ENCODE measurements at regions not wholly inside any gene's neighbourhood (a gene's known extent, or its start where the extent isn't known, plus 50 kb on each side); places are given as distances from the start of the nearest gene placed in this dataset.

DNA sequence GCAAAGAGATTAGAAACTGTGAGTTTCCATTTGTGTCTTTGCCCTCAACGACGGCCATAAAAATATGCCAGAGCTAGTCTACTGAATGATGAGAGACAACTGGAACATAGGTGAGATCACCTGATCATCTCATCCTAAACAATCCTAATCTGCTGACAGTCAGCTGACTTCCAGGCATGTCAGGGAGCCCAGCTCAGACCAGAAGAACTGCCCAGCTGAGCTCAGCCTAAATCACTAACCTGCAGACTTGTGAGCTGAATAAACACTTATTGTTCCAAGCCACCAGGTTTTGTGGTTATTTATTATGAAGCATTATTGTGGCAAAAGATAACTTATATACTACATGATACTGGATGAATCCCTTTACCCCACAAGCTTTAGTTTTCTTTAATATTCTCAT is 118.9 kb upstream of the PLEKHG7 start:
- Histone ChIP-seq H3K9me2 (replicated peaks; ENCODE audit: insufficient read depth, low read length) (no peaks in the 10 kb centered on the region), H3K27me3 (replicated peaks; ENCODE audit: insufficient read depth, low read length) (no peaks in the 10 kb centered on the region), H3K36me3 (replicated peaks; ENCODE audit: insufficient read depth, low read length) (no peaks in the 10 kb centered on the region), H3F3A (ENCODE audit: insufficient read depth, low read length) (no peaks in the 10 kb centered on the region), H3K4me2 (ENCODE audit: low read depth, low read length) (no peak overlapping the region), H3K79me2 (ENCODE audit: low read length) (no peaks in the 10 kb centered on the region), H3K4me1 (ENCODE audit: low read length) (peaks cover 21% of the 10 kb centered on the region), H3K4me3 (ENCODE audit: low read length) (no peak overlapping the region), H3K9ac (ENCODE audit: low read length) (no peak overlapping the region), H2AFZ (ENCODE audit: low read length) (no peak overlapping the region), H3K9me3 (replicated peaks; ENCODE audit: insufficient read depth, low read length) (no peaks in the 10 kb centered on the region), H4K20me1 (ENCODE audit: insufficient read depth, low read length) (no peaks in the 10 kb centered on the region), H3K27ac (ENCODE audit: low read length) (no peak overlapping the region)
- no peak for TF ChIP-seq EZH2phosphoT487 (IDR thresholded peaks at IDR 0.05; ENCODE audit: low read length)
- DNase-seq, result no peak

- H3K36me3 ChIP-seq (replicated peaks; ENCODE audit: insufficient read depth, low read length), result no peaks in the 10 kb centered on the region
- H3K79me2 ChIP-seq (ENCODE audit: low read length), result no peaks in the 10 kb centered on the region
- no peak overlapping the region for H3K4me3 ChIP-seq (ENCODE audit: low read length)
- H3F3A ChIP-seq (ENCODE audit: insufficient read depth, low read length), result no peaks in the 10 kb centered on the region
- no peak overlapping the region for H3K9ac ChIP-seq (ENCODE audit: low read length)
- TF ChIP-seq, protein P1, sequence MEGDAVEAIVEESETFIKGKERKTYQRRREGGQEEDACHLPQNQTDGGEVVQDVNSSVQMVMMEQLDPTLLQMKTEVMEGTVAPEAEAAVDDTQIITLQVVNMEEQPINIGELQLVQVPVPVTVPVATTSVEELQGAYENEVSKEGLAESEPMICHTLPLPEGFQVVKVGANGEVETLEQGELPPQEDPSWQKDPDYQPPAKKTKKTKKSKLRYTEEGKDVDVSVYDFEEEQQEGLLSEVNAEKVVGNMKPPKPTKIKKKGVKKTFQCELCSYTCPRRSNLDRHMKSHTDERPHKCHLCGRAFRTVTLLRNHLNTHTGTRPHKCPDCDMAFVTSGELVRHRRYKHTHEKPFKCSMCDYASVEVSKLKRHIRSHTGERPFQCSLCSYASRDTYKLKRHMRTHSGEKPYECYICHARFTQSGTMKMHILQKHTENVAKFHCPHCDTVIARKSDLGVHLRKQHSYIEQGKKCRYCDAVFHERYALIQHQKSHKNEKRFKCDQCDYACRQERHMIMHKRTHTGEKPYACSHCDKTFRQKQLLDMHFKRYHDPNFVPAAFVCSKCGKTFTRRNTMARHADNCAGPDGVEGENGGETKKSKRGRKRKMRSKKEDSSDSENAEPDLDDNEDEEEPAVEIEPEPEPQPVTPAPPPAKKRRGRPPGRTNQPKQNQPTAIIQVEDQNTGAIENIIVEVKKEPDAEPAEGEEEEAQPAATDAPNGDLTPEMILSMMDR (IDR thresholded peaks at IDR 0.05; ENCODE audit: low read length), result no peak
- TF ChIP-seq EZH2phosphoT487 (IDR thresholded peaks at IDR 0.05; ENCODE audit: low read length), result no peak
- no peak for TF ChIP-seq EZH2 (optimal IDR thresholded peaks at IDR 0.05; ENCODE audit: low read depth, low read length)
- H2AFZ ChIP-seq (ENCODE audit: low read length), result no peak overlapping the region
- no peak overlapping the region for H3K27ac ChIP-seq (ENCODE audit: low read length)
- H3K27me3 ChIP-seq (replicated peaks; ENCODE audit: insufficient read depth, low read length), result no peaks in the 10 kb centered on the region
- no peaks in the 10 kb centered on the region for H3K9me2 ChIP-seq (replicated peaks; ENCODE audit: insufficient read depth, low read length)
- H4K20me1 ChIP-seq (ENCODE audit: insufficient read depth, low read length), result no peaks in the 10 kb centered on the region
- DNase-seq, result no peak
- peaks cover 21% of the 10 kb centered on the region for H3K4me1 ChIP-seq (ENCODE audit: low read length)
- no peak overlapping the region for H3K4me2 ChIP-seq (ENCODE audit: low read depth, low read length)
- H3K9me3 ChIP-seq (replicated peaks; ENCODE audit: insufficient read depth, low read length), result no peaks in the 10 kb centered on the region
These were observed 119.9 kb upstream of the PLEKHG7 start for GRCh38 chr12:92582893-92583292.

GRCh38 chr12:92582475-92582874 is 120.3 kb upstream of the PLEKHG7 start:
- DNase-seq, result no peak
- Histone ChIP-seq H3K4me2 (ENCODE audit: low read depth, low read length) (no peak overlapping the region), H2AFZ (ENCODE audit: low read length) (no peak overlapping the region)

GRCh38 chr12:92581604-92582003 is 121.2 kb upstream of the PLEKHG7 start:
- no peak for TF ChIP-seq EZH2phosphoT487 (IDR thresholded peaks at IDR 0.05; ENCODE audit: low read length)
- TF ChIP-seq, protein P1 (IDR thresholded peaks at IDR 0.05; ENCODE audit: low read length), result no peak
- TF ChIP-seq EZH2 (optimal IDR thresholded peaks at IDR 0.05; ENCODE audit: low read depth, low read length), result no peak
- no peak overlapping the region for H3K27ac ChIP-seq (ENCODE audit: low read length)
- H3K9ac ChIP-seq (ENCODE audit: low read length), result no peak overlapping the region
- H2AFZ ChIP-seq (ENCODE audit: low read length), result no peak overlapping the region
- no peaks in the 10 kb centered on the region for H3K36me3 ChIP-seq (replicated peaks; ENCODE audit: insufficient read depth, low read length)
- H3K9me2 ChIP-seq (replicated peaks; ENCODE audit: insufficient read depth, low read length), result no peaks in the 10 kb centered on the region
- peaks cover 21% of the 10 kb centered on the region for H3K4me1 ChIP-seq (ENCODE audit: low read length)
- H3K9me3 ChIP-seq (replicated peaks; ENCODE audit: insufficient read depth, low read length), result no peaks in the 10 kb centered on the region
- H3K4me2 ChIP-seq (ENCODE audit: low read depth, low read length), result peak overlapping the region; percentile 26; the same call in 1 of the 2 replicates
- no peak for DNase-seq
- no peak overlapping the region for H3K4me3 ChIP-seq (ENCODE audit: low read length)
- H3F3A ChIP-seq (ENCODE audit: insufficient read depth, low read length), result no peaks in the 10 kb centered on the region
- no peaks in the 10 kb centered on the region for H3K79me2 ChIP-seq (ENCODE audit: low read length)
- H3K27me3 ChIP-seq (replicated peaks; ENCODE audit: insufficient read depth, low read length), result no peaks in the 10 kb centered on the region
- no peaks in the 10 kb centered on the region for H4K20me1 ChIP-seq (ENCODE audit: insufficient read depth, low read length)

More at GRCh38 chr12:92582475-92582874, 120.3 kb upstream of the PLEKHG7 start:
- Histone ChIP-seq H3K27ac (ENCODE audit: low read length) (no peak overlapping the region), H3K79me2 (ENCODE audit: low read length) (no peaks in the 10 kb centered on the region), H3K9ac (ENCODE audit: low read length) (no peak overlapping the region), H3F3A (ENCODE audit: insufficient read depth, low read length) (no peaks in the 10 kb centered on the region), H3K27me3 (replicated peaks; ENCODE audit: insufficient read depth, low read length) (no peaks in the 10 kb centered on the region), H4K20me1 (ENCODE audit: insufficient read depth, low read length) (no peaks in the 10 kb centered on the region), H3K9me2 (replicated peaks; ENCODE audit: insufficient read depth, low read length) (no peaks in the 10 kb centered on the region), H3K4me3 (ENCODE audit: low read length) (no peak overlapping the region), H3K9me3 (replicated peaks; ENCODE audit: insufficient read depth, low read length) (no peaks in the 10 kb centered on the region), H3K4me1 (ENCODE audit: low read length) (peaks cover 21% of the 10 kb centered on the region), H3K36me3 (replicated peaks; ENCODE audit: insufficient read depth, low read length) (no peaks in the 10 kb centered on the region)
- no peak for TF ChIP-seq EZH2 (optimal IDR thresholded peaks at IDR 0.05; ENCODE audit: low read depth, low read length)
- TF ChIP-seq, protein P1 (IDR thresholded peaks at IDR 0.05; ENCODE audit: low read length), result no peak
- TF ChIP-seq EZH2phosphoT487 (IDR thresholded peaks at IDR 0.05; ENCODE audit: low read length), result no peak
